GM18858 (cell line): ENCODE measurements at regions not wholly inside any gene's neighbourhood (a gene's known extent, or its start where the extent isn't known, plus 50 kb on each side); places are given as distances from the start of the nearest gene placed in this dataset.
"Not testable (repeated sequence)": the region's sequence is repeated elsewhere in the genome, so short reads cannot be mapped to it uniquely, and the experiment has no call there.

Source experiments
- ATAC-seq: cut with Tn5 transposase; IDR thresholded peaks from one replicate; pipeline ENCODE4 v1.9.1; 2021; ENCODE audit not compliant: unreplicated experiment

GRCh38 chr10:78207216-78207615, 173.6 kb downstream of the RPS24 start:
- no peak for ATAC-seq

- no peak for ATAC-seq
Observed at GRCh38 chr10:78207776-78208175, 174.1 kb downstream of the RPS24 start.

- ATAC-seq = no peak
Observed at GRCh38 chr10:78209970-78210369, 176.3 kb downstream of the RPS24 start.

- no peak for ATAC-seq
Observed at GRCh38 chr10:78210548-78210947, 176.9 kb downstream of the RPS24 start.

GRCh38 chr10:78210976-78211375, 177.3 kb downstream of the RPS24 start:
- ATAC-seq = no peak

- no peak for ATAC-seq
Observed at GRCh38 chr10:78211561-78212051, 177.9 kb downstream of the RPS24 start.

DNA sequence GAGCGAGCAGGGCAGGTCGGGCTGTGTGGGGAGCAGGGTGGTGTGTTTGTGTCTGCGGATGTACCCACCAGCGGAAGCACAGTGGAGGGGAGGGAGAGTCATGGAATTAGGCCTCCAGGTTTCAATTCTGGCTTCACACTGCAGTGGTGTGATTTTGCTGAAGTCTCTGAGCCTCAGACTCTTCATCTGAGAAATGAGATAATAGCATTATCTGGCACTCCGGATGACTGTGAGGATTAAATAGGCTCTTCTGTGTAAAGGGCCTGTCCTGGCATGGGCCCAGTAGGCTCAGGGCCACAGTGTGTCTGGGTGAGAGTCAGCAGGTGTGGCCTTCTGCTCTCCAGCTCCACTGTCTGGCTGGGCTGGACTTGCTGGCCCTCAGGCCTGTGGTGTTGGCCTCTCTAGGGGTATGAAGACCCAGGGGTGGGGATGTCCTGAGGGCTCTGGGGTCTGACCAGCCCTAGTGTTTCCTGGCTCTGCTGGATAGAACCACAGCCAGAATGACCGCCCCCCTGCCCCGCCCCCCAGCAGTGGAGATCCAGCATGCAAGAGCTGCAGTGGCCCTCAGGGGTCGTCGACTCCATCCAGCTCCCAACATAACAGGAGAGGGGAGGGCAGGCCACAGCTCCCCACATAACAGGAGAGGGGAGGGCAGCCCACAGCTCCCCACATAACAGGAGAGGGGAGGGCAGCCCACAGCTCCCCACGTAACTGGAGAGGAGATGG, 178.6 kb downstream of the RPS24 start:
- ATAC-seq = no peak

- ATAC-seq = no peak
Observed at GRCh38 chr10:78212786-78213175, 179.1 kb downstream of the RPS24 start.

- no peak for ATAC-seq
Observed at GRCh38 chr10:78214955-78215354, 181.3 kb downstream of the RPS24 start.

GRCh38 chr10:78215645-78216044, 182.0 kb downstream of the RPS24 start:
- ATAC-seq = no peak

- ATAC-seq = no peak
Observed at GRCh38 chr10:78217336-78217735, 183.7 kb downstream of the RPS24 start.

- no peak for ATAC-seq
Observed at GRCh38 chr10:78218798-78219490, 185.3 kb downstream of the RPS24 start.

- ATAC-seq = not testable (repeated sequence)
Observed at GRCh38 chr10:78219568-78219967, 185.9 kb downstream of the RPS24 start.

- ATAC-seq = no peak
Observed at GRCh38 chr10:78220781-78221180, 187.1 kb downstream of the RPS24 start.

DNA sequence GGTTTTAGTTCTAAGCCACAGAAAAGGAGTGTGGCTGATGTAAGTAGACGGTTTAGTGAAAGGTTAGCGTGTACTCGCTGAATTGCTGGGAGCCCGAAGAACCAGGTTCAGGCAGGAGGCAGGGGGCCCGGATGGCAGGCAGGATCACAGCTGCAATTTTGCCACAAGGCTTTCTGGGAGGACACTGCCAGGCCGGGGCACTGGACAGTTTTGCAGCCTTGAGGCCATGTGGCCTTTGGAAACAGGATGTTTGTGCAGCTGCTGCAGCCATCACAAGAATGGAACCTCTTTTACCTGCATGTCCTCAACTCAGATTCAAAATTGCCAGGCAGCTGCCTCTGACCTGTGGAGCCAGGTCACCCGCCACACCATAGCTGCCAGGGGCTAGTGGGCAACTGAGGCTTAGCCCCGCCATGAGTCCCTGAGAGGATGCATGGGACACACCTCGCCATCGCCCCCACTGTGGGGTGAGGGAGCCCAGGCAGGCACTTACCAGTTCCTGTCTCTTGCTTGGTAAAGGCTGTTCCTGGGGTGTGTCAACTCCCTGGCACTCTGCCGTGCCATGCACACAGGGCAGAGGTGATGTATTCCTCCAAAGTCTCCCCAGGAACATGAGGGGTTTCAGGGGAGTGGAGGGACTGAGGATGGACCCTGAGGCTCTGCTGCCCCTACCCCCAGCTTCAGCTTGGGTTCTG, 188.6 kb downstream of the RPS24 start:
- ATAC-seq = no peak

DNA sequence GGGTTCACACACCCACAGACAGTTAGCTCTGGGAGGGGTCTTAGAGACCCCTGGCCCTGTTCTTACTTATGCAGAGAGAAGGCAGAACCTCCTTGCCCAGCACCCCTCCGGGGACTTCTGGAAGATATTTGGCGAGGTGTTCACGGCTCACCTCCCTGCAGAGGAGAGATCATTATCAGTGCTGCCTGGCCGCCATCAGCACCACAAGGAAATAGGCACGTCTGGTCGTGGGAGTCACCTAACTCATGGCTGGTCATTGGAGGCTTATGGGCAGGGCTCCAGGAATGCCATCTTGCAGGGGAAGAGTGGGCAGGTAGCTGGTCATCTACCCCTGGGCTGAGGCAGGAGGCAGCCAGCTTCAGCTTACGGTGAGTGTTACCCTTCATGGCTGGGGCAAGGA, 189.4 kb downstream of the RPS24 start:
- ATAC-seq = no peak

DNA sequence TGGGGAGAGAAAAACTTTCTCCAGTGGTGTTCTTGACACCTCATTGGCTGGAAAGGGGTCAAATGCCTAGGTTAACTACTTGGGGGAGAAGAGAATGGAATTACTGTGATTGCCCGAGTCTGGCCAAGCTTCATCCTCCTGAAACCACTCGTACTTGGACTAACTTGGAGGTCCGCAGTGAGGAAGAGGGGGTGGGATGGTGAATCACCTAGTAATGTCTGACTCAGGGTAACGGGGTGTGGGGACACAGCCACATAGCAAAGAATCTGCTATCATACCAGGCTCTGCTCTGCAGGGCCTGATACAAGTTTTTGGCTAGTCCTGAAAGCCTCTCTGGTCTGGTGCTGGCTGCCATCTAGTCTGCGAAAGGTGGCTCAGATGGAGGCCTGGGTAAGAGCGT, 190.9 kb downstream of the RPS24 start:
- no peak for ATAC-seq

DNA sequence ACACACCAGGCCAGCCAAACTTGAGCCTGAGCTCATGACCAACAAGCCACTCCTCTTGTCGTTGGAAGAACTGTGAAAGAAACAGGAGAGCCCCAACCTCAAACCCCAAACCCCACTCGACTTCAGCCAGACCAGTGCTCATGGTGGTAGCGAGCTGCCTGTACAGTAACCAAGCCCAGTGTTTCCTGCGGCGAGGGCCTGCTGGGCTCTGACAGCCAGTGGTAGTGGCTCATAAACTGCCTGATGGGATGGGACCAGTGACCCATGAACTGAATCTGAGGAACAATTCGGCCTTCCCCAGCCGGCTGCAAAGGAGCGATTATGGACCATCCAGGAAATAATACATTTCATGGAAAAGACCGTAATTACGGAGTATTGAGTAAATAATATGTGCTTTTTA, 191.9 kb downstream of the RPS24 start:
- no peak for ATAC-seq

DNA sequence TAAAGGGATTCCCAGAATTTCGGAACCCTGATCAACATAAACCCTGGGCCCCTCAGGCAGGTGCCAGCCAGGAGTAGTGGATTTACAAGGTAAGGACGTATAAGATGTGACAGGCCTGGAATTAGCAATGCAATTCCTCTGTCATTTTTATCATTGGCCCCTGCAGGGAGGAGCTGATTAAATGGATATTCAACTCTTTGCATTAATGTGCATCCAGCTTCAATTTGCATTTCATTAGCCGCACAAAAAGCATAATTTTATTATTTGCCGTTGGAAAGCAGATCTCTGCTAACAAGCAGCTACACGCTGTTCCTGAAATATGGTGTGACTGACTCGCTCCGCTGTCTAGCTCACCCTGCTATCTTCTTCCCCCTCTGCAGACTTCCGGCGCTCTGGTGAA, 195.8 kb downstream of the RPS24 start:
- no peak for ATAC-seq

GRCh38 chr10:78229950-78230675, 196.4 kb downstream of the RPS24 start:
- no peak for ATAC-seq

- no peak for ATAC-seq
Observed at GRCh38 chr10:78231327-78231726, 197.7 kb downstream of the RPS24 start.
